HK-2 (cell line): ENCODE measurements at regions not wholly inside any gene's neighbourhood (a gene's known extent, or its start where the extent isn't known, plus 50 kb on each side); places are given as distances from the start of the nearest gene placed in this dataset.

ENCODE experiments used
- DNase-seq: peaks from one replicate; pipeline ENCODE4 v3.0.0-alpha.2; 2018; ENCODE audit not compliant: unreplicated experiment

- DNase-seq, result no peak
These were observed 58.2 kb upstream of the RPS23 start for GRCh38 chr5:82336226-82336958.

- no peak for DNase-seq
These were observed 57.7 kb upstream of the RPS23 start for GRCh38 chr5:82335806-82336205.

- no peak for DNase-seq
These were observed 56.7 kb upstream of the RPS23 start for GRCh38 chr5:82334856-82335255.

- DNase-seq, result no peak
These were observed 56.0 kb upstream of the RPS23 start for GRCh38 chr5:82334085-82334692.

- DNase-seq, result no peak
These were observed 54.9 kb upstream of the RPS23 start for GRCh38 chr5:82332886-82333615.

- no peak for DNase-seq
These were observed 54.1 kb upstream of the RPS23 start for GRCh38 chr5:82332064-82332855.

- no peak for DNase-seq
These were observed 53.4 kb upstream of the RPS23 start for GRCh38 chr5:82331557-82331956.

- DNase-seq, result no peak
These were observed 52.5 kb upstream of the RPS23 start for GRCh38 chr5:82330530-82331270.

- no peak for DNase-seq
These were observed 51.2 kb upstream of the RPS23 start for GRCh38 chr5:82329393-82329792.
